Cardiac fibroblast (primary cell): ENCODE measurements at regions not wholly inside any gene's neighbourhood (a gene's known extent, or its start where the extent isn't known, plus 50 kb on each side); places are given as distances from the start of the nearest gene placed in this dataset.

ENCODE experiments used
- DNase-seq, 2 donors: peaks; one replicate each; pipeline versions ENCODE4 v3.0.0 to v3.0.0-alpha.2; 2010; ENCODE audit warnings: low read depth in 2 of 2
- H3K4me3 ChIP-seq, 2 donors: replicated peaks in 1 of 2; 1 replicate in 1 of 2; 2 replicates in 1 of 2; pipeline ENCODE4 v1.5.1; 2011; ENCODE audit warnings: low read depth in 2 of 2, low read length in 2 of 2, mild to moderate bottlenecking in 2 of 2, moderate library complexity in 1 of 2
- TF ChIP-seq, protein P1 (sequence below): IDR thresholded peaks from one replicate; pipeline ENCODE4 v1.5.1; 2011; ENCODE audit warnings: low read depth, mild to moderate bottlenecking, low read length, inconsistent platforms

DNA sequence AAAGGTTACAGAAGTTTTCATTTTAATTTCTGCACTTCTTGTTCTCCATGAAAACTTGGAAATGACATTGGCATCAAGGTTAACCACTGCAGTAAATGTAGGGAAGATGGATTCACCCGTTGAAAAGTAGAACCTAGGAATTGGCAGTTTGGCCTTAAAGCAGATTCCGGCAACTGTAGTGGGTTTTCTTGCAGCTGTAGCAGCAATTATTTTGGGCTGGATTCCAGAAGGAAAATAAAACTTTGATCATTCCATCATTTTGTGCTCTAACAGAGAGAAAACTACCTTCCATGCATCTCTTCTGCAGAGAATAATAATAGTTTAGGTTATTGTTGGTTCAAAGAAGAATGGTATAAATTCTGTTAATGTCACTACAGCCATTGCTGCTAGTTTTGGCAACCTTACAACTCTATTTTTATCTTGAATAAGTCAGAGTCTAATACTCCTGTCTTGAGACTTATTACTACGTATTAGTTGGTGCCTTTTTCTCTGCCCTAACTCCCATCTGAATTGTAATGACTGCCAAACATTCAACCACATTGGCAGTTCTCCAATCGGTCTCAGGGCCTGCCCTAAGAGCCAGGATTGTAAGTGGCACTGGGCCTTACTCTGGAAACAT lies 178.1 kb upstream of the PIEZO2 start:
- peak; percentile 58 to 77 for DNase-seq
- TF ChIP-seq, protein P1, sequence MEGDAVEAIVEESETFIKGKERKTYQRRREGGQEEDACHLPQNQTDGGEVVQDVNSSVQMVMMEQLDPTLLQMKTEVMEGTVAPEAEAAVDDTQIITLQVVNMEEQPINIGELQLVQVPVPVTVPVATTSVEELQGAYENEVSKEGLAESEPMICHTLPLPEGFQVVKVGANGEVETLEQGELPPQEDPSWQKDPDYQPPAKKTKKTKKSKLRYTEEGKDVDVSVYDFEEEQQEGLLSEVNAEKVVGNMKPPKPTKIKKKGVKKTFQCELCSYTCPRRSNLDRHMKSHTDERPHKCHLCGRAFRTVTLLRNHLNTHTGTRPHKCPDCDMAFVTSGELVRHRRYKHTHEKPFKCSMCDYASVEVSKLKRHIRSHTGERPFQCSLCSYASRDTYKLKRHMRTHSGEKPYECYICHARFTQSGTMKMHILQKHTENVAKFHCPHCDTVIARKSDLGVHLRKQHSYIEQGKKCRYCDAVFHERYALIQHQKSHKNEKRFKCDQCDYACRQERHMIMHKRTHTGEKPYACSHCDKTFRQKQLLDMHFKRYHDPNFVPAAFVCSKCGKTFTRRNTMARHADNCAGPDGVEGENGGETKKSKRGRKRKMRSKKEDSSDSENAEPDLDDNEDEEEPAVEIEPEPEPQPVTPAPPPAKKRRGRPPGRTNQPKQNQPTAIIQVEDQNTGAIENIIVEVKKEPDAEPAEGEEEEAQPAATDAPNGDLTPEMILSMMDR: no peak
- no peak overlapping the region for H3K4me3 ChIP-seq

DNA sequence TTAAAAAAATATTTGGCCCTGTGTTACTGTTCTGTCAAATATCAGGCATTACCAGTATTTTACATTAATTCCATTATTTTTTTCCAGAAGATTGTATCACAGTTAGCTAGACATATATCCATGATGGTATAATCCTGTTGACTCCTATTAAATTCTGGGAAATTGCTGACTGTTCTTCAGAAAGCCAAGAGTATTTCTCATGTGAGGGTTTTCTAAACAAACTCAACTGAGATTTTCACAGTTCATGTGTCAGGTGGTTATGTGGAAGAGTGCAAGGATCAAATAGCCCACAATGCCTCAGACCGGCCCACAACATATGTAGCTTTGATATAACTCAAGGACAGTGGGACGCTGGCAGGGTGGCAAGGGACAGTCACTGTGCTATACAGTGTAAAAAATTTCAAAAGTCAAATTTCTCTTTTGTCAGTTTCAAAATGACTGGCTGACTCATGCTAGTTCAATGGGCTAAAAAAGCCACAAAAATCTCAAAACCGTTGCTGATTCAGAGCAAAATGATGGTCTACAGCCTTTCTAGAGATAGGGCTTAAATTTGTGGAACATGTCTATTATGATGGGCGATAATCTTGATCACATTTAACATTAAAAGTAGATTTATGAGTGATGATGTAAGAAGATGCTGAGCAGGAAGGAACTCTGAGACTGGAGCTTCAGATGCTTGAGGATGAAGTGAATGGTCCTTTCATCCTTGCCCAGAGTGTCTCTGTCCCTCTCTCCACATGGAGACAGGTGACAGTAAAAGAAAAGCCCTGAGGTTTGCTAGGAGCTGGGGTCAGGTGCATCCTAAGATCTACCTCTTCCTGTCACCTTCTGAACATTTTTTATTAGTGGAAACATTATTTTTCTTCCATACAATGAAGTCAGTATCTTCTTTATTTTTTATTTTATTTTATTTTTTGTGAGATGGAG lies 175.8 kb upstream of the PIEZO2 start:
- TF ChIP-seq, protein P1: no peak
- H3K4me3 ChIP-seq: no peak overlapping the region
- peak; percentile 67 to 86 for DNase-seq

DNA sequence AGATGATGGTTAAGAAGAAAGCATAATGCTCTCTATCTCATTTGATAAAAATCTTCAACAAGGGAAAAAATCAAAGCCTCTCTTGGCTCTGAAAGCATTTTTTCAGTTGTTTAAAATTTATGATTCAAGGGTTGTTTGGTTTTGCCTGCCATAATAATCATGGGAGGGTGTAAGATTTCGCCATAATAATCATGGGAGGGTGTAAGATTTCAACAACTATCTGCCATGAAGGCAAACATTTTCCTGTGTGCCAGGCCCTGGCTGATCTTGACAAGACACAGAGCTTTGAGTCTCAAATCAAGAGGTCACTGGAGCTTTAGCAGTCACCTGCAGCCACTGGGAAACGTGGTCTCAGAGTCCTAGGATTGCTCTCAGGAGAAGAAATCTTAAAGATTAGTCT lies 175.1 kb upstream of the PIEZO2 start:
- no peak overlapping the region for H3K4me3 ChIP-seq
- peak; percentile 17 to 54 for DNase-seq
- TF ChIP-seq, protein P1: no peak

DNA sequence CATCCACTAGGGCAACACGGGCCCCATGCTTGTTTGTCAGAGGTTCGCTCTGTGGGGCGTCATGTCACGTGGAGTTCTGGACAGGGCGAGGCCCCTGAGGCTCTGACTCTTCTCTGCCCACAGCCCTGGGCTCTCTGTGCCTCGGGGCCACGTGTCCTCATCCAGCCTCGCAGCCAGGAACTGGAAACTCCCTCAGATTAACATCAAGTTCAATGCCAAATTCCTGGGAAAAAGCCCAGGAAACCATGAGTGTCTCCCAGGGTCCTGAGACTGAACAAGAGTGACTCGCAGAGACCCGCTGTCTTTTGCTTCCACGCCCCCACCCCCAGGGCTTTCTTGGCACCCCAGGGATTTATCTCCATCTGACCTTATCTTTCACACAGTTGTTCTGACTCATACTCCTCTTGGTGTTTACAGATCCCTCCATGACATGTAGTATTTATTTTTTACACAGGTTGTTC lies 174.0 kb upstream of the PIEZO2 start:
- TF ChIP-seq, protein P1: no peak
- DNase-seq: peak; percentile 61 to 73
- no peak overlapping the region for H3K4me3 ChIP-seq

DNA sequence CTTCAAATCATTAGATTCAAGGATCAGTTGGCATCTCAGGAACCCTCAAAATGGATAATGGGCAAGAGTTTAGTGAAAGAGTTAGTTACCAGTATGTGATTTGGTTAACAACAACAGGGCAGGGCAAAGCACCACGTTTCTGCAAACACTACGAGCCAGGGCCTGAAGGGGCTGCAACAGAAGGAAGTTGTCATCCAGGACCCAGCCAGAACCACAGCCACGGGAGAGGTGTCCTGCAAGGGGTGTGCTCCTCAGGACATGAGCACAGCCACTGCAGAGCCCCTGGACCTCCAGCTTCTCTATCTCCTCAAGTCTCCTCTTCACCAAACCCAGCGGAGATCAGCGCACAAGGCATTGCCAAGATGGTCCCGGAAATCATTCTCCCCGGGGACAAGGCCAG lies 173.3 kb upstream of the PIEZO2 start:
- DNase-seq: no peak
- TF ChIP-seq, protein P1: peak; percentile 9
- H3K4me3 ChIP-seq: no peak overlapping the region

DNA sequence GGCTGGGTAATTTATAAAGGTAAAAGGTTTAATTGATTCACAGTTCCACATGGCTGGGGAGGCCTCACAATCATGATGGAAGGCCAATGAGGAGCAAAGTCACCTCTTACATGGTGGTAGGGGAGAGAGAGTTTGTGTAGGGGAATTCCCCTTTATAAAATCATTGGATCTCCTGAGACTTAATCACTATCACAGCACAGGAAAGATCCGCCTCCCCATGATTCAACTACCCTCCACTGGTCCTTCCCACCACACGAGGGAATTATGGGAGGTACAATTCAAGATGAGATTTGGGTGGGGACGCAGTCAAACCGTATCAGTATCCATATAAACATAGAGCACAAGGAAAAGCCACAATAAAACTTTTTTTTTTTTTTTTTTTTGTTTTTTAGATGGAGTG lies 172.6 kb upstream of the PIEZO2 start:
- no peak overlapping the region for H3K4me3 ChIP-seq
- TF ChIP-seq, protein P1: no peak
- peak in 1 of 2 donors; percentile 62 for DNase-seq
